Activated B cell treated with CpG ODN at 0.5 μM for 24 hours (primary cell): ENCODE measurements at regions not wholly inside any gene's neighbourhood (a gene's known extent, or its start where the extent isn't known, plus 50 kb on each side); places are given as distances from the start of the nearest gene placed in this dataset.

ENCODE experiments used
- ATAC-seq: fragments of 200-7000 bp; cut with Tn5 transposase; one replicate; pipeline ENCODE4 v1.10.0; 2021; ENCODE audit warnings: low read depth, mild to moderate bottlenecking, moderate library complexity
- CTCF ChIA-PET: fragments of 350-600 bp; sonication (Branson Sonifier 250); formaldehyde crosslinking; loops from one replicate; lab custom pipeline; 2021; ENCODE audit warnings: antibody characterized with exemption; lab: Charles Lee
- POLR2A ChIA-PET: fragments of 350-600 bp; sonication (Branson Sonifier 250); formaldehyde crosslinking; loops from one replicate; lab custom pipeline; 2021; ENCODE audit warnings: antibody characterized with exemption; lab: Charles Lee
- DNase-seq: peaks from one replicate; pipeline ENCODE4 v3.0.0; 2022
- H3K27ac Mint-ChIP-seq: one replicate; pipeline ENCODE4 v1.8.0; 2020; ENCODE audit warnings: mixed read lengths
- H3K27me3 Mint-ChIP-seq: one replicate; pipeline ENCODE4 v1.8.0; 2021; ENCODE audit warnings: mixed read lengths
- H3K36me3 Mint-ChIP-seq: one replicate; pipeline ENCODE4 v1.8.0; 2021; ENCODE audit warnings: low read depth, mixed read lengths
- H3K4me1 Mint-ChIP-seq: one replicate; pipeline ENCODE4 v1.8.0; 2021; ENCODE audit warnings: mixed read lengths
- H3K4me3 Mint-ChIP-seq: one replicate; pipeline ENCODE4 v1.8.0; 2020; ENCODE audit warnings: mild to moderate bottlenecking, mixed read lengths
- H3K9me3 Mint-ChIP-seq: one replicate; pipeline ENCODE4 v1.8.0; 2020; ENCODE audit warnings: mixed read lengths
- CTCF ChIP-seq: fragments of 200-600 bp; IDR thresholded peaks from one replicate; pipeline ENCODE4 v1.8.0; 2022; ENCODE audit warnings: antibody characterized with exemption, mild to moderate bottlenecking
- intact Hi-C: fragments of 100-400 bp; cut with micrococcal nuclease; formaldehyde crosslinking; loops from one replicate; pipeline ENCODE4 v1.15.1; 2024

DNA sequence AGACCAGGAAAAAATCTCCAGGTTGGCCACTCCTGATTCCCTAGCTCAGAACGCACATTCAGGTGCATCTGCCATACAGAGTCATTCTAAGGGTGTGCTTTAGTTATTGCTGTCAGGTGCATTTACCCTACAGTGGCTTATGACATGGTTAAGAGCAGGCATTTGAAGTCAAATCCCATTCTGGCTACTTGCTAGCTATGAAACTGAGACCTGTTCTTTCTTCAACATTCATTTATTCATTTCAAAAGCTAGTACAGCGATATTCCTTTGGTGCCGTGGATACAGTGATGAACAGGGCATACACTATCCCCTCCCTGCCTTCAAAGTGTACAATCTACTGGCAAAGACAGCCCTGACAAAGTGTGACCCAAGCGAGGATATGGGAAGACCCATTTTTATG is 508.3 kb downstream of the NPIPA7 start:
- Mint-ChIP-seq H3K4me1 (no peaks in the 10 kb centered on the region), H3K36me3 (no peaks in the 10 kb centered on the region), H3K27me3 (peaks cover 4% of the 10 kb centered on the region), H3K4me3 (no peak overlapping the region), H3K9me3 (no peaks in the 10 kb centered on the region), H3K27ac (no peak overlapping the region)
- ChIA-PET CTCF (interaction anchor here (0.6 kb wide), 1 partner anchor 322 kb away, joined by 3 read pairs; no protein-coding TSS in a partner anchor), POLR2A (no interaction called here)
- intact Hi-C loops, result no loop called here
- TF ChIP-seq CTCF, result no peak
- DNase-seq (no peak), ATAC-seq (no peak)

- Mint-ChIP-seq H3K9me3 (no peaks in the 10 kb centered on the region), H3K4me1 (no peaks in the 10 kb centered on the region), H3K27me3 (no peaks in the 10 kb centered on the region), H3K36me3 (no peaks in the 10 kb centered on the region), H3K27ac (no peak overlapping the region), H3K4me3 (no peak overlapping the region)
- CTCF ChIA-PET, result no interaction called here
- no peak for TF ChIP-seq CTCF
- DNase-seq (no peak), ATAC-seq (no peak)
- intact Hi-C loops, result no loop called here
- POLR2A ChIA-PET, result interaction anchor here (0.7 kb wide), 1 partner anchor 24 kb away, joined by 6 read pairs; no protein-coding TSS in a partner anchor
These were observed 512.0 kb downstream of the NPIPA7 start for GRCh38 chr16:16890964-16891363.

GRCh38 chr16:16904601-16905000 is 525.7 kb downstream of the NPIPA7 start:
- intact Hi-C loops, result no loop called here
- Mint-ChIP-seq H3K9me3 (peaks cover 18% of the 10 kb centered on the region), H3K27me3 (peaks cover 7% of the 10 kb centered on the region), H3K4me1 (no peaks in the 10 kb centered on the region), H3K4me3 (no peak overlapping the region), H3K36me3 (no peaks in the 10 kb centered on the region), H3K27ac (no peak overlapping the region)
- no peak for TF ChIP-seq CTCF
- ATAC-seq (no peak), DNase-seq (no peak)
- ChIA-PET CTCF (no interaction called here), POLR2A (no interaction called here)

DNA sequence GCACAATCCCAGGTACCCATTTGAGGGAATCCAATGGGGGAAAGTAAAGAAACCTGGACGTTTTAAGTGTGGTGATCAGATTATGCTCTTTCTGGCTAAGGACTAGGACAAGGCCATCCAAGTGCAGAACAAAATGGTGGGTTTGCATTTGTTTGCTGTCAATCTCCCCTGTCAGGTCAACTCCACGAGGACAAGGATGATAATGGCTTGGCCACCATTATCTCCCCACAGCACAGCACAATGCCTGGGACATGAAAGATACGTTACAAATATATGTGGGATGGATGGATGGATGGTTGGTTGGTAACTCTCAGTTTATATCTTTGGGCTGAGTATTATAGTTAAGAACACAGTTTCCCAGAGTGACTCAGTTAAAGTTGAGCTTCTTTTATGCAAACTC is 526.9 kb downstream of the NPIPA7 start:
- POLR2A ChIA-PET, result no interaction called here
- H3K4me1 Mint-ChIP-seq, result no peaks in the 10 kb centered on the region
- peaks cover 7% of the 10 kb centered on the region for H3K27me3 Mint-ChIP-seq
- no peak for TF ChIP-seq CTCF
- no peaks in the 10 kb centered on the region for H3K36me3 Mint-ChIP-seq
- ATAC-seq, result no peak
- CTCF ChIA-PET, result no interaction called here
- H3K27ac Mint-ChIP-seq, result no peak overlapping the region
- H3K4me3 Mint-ChIP-seq, result no peak overlapping the region
- intact Hi-C loops, result no loop called here
- H3K9me3 Mint-ChIP-seq, result peaks cover 7% of the 10 kb centered on the region
- DNase-seq, result no peak

GRCh38 chr16:16907089-16907488 is 528.1 kb downstream of the NPIPA7 start:
- DNase-seq (no peak), ATAC-seq (no peak)
- POLR2A ChIA-PET, result no interaction called here
- Mint-ChIP-seq H3K27ac (no peak overlapping the region), H3K4me1 (no peaks in the 10 kb centered on the region), H3K9me3 (peaks cover 9% of the 10 kb centered on the region), H3K27me3 (peaks cover 13% of the 10 kb centered on the region), H3K36me3 (no peaks in the 10 kb centered on the region), H3K4me3 (no peak overlapping the region)
- intact Hi-C loops, result no loop called here
- no peak for TF ChIP-seq CTCF
- CTCF ChIA-PET, result no interaction called here
